ENCODE measurements at regions not wholly inside any gene's neighbourhood (a gene's known extent, or its start where the extent isn't known, plus 50 kb on each side); places are given as distances from the start of the nearest gene placed in this dataset.

DNA sequence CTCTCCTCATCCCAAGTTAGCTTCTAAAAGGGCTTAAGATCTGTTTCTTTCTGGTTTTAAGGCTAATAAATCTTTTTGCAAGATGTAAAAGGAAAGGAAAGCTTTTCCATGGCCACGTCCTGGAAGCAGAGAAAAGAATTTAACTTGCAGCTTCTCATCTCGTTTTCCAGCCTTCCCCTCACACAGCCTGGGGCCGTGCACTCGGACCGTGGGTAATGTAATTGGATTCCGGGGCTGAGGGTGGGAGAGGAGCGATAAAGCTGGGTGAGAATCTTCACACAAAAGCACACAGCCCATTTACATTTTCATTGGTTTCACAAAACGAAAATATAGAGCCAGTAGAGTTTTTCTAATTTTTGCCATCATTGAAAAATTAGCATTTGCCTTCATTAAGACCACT is 91.2 kb downstream of the IRX2 start:
- TF ChIP-seq, protein P1, sequence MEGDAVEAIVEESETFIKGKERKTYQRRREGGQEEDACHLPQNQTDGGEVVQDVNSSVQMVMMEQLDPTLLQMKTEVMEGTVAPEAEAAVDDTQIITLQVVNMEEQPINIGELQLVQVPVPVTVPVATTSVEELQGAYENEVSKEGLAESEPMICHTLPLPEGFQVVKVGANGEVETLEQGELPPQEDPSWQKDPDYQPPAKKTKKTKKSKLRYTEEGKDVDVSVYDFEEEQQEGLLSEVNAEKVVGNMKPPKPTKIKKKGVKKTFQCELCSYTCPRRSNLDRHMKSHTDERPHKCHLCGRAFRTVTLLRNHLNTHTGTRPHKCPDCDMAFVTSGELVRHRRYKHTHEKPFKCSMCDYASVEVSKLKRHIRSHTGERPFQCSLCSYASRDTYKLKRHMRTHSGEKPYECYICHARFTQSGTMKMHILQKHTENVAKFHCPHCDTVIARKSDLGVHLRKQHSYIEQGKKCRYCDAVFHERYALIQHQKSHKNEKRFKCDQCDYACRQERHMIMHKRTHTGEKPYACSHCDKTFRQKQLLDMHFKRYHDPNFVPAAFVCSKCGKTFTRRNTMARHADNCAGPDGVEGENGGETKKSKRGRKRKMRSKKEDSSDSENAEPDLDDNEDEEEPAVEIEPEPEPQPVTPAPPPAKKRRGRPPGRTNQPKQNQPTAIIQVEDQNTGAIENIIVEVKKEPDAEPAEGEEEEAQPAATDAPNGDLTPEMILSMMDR (conservative IDR thresholded peaks at IDR 0.05; ENCODE audit: low read depth in 2 of 2), result no peak
- TF ChIP-seq EZH2phosphoT487 (IDR thresholded peaks at IDR 0.05; ENCODE audit: unreplicated experiment), result no peak
- no peak for TF ChIP-seq POLR2AphosphoS5 (IDR thresholded peaks at IDR 0.05; ENCODE audit: low read depth)
- no peak for TF ChIP-seq ZNF331 (CRISPR knock-in tag; IDR thresholded peaks at IDR 0.05; ENCODE audit: low read depth)
- TF ChIP-seq, protein P2, sequence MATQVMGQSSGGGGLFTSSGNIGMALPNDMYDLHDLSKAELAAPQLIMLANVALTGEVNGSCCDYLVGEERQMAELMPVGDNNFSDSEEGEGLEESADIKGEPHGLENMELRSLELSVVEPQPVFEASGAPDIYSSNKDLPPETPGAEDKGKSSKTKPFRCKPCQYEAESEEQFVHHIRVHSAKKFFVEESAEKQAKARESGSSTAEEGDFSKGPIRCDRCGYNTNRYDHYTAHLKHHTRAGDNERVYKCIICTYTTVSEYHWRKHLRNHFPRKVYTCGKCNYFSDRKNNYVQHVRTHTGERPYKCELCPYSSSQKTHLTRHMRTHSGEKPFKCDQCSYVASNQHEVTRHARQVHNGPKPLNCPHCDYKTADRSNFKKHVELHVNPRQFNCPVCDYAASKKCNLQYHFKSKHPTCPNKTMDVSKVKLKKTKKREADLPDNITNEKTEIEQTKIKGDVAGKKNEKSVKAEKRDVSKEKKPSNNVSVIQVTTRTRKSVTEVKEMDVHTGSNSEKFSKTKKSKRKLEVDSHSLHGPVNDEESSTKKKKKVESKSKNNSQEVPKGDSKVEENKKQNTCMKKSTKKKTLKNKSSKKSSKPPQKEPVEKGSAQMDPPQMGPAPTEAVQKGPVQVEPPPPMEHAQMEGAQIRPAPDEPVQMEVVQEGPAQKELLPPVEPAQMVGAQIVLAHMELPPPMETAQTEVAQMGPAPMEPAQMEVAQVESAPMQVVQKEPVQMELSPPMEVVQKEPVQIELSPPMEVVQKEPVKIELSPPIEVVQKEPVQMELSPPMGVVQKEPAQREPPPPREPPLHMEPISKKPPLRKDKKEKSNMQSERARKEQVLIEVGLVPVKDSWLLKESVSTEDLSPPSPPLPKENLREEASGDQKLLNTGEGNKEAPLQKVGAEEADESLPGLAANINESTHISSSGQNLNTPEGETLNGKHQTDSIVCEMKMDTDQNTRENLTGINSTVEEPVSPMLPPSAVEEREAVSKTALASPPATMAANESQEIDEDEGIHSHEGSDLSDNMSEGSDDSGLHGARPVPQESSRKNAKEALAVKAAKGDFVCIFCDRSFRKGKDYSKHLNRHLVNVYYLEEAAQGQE (IDR thresholded peaks at IDR 0.05; ENCODE audit: unreplicated experiment), result no peak

Data from GM23338 (cell line).